Neural cell (in vitro differentiated cells): ENCODE measurements at regions not wholly inside any gene's neighbourhood (a gene's known extent, or its start where the extent isn't known, plus 50 kb on each side); places are given as distances from the start of the nearest gene placed in this dataset.

Experiments used
- CTCF ChIP-seq: fragments of 450-650 bp; IDR thresholded peaks from 2 replicates; pipeline ENCODE4 v1.5.1; 2014; ENCODE audit warnings: antibody characterized with exemption, mild to moderate bottlenecking, moderate library complexity; ENCODE audit not compliant: poor library complexity, severe bottlenecking
- EP300 ChIP-seq: fragments of 450-650 bp; conservative IDR thresholded peaks from 2 replicates; pipeline ENCODE4 v1.6.1; 2014; ENCODE audit warnings: antibody characterized with exemption, mild to moderate bottlenecking, moderate library complexity; ENCODE audit not compliant: poor library complexity, severe bottlenecking
- MXI1 ChIP-seq: fragments of 450-650 bp; conservative IDR thresholded peaks from 2 replicates; pipeline ENCODE4 v1.6.1; 2014; ENCODE audit warnings: antibody characterized with exemption, mild to moderate bottlenecking; ENCODE audit not compliant: poor library complexity, severe bottlenecking
- POLR2AphosphoS5 ChIP-seq: IDR thresholded peaks from 2 replicates; pipeline ENCODE4 v1.6.1; 2012
- SMC3 ChIP-seq: fragments of 450-650 bp; conservative IDR thresholded peaks from 2 replicates; pipeline ENCODE4 v1.6.1; 2014; ENCODE audit warnings: antibody characterized with exemption, mild to moderate bottlenecking, moderate library complexity; ENCODE audit not compliant: poor library complexity
- TF ChIP-seq, protein P1 (sequence below): IDR thresholded peaks from 2 replicates; pipeline ENCODE4 v1.6.1; 2012; ENCODE audit warnings: borderline replicate concordance

GRCh38 chr18:47506897-47507296 lies 255.4 kb upstream of the SKOR2 start:
- no peak for TF ChIP-seq CTCF
- no peak for TF ChIP-seq MXI1
- TF ChIP-seq, protein P1, sequence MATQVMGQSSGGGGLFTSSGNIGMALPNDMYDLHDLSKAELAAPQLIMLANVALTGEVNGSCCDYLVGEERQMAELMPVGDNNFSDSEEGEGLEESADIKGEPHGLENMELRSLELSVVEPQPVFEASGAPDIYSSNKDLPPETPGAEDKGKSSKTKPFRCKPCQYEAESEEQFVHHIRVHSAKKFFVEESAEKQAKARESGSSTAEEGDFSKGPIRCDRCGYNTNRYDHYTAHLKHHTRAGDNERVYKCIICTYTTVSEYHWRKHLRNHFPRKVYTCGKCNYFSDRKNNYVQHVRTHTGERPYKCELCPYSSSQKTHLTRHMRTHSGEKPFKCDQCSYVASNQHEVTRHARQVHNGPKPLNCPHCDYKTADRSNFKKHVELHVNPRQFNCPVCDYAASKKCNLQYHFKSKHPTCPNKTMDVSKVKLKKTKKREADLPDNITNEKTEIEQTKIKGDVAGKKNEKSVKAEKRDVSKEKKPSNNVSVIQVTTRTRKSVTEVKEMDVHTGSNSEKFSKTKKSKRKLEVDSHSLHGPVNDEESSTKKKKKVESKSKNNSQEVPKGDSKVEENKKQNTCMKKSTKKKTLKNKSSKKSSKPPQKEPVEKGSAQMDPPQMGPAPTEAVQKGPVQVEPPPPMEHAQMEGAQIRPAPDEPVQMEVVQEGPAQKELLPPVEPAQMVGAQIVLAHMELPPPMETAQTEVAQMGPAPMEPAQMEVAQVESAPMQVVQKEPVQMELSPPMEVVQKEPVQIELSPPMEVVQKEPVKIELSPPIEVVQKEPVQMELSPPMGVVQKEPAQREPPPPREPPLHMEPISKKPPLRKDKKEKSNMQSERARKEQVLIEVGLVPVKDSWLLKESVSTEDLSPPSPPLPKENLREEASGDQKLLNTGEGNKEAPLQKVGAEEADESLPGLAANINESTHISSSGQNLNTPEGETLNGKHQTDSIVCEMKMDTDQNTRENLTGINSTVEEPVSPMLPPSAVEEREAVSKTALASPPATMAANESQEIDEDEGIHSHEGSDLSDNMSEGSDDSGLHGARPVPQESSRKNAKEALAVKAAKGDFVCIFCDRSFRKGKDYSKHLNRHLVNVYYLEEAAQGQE = no peak
- TF ChIP-seq POLR2AphosphoS5 = no peak
- TF ChIP-seq EP300 = no peak
- TF ChIP-seq SMC3 = no peak
